ENCODE measurements at regions not wholly inside any gene's neighbourhood (a gene's known extent, or its start where the extent isn't known, plus 50 kb on each side); places are given as distances from the start of the nearest gene placed in this dataset.

- Histone ChIP-seq H3K4me1 (ENCODE audit: control insufficient read depth, insufficient read depth, low read length) (no peaks in the 10 kb centered on the region), H3K27me3 (ENCODE audit: control insufficient read depth, insufficient read depth, low read length) (no peaks in the 10 kb centered on the region), H3K27ac (ENCODE audit: low read length) (no peak overlapping the region), H3K4me3 (ENCODE audit: low read length) (no peak overlapping the region), H3K9me3 (ENCODE audit: control insufficient read depth, insufficient read depth, low read length) (no peaks in the 10 kb centered on the region), H3K36me3 (ENCODE audit: control insufficient read depth, insufficient read depth, low read length) (no peaks in the 10 kb centered on the region)
- DNase-seq (no peak), ATAC-seq (no peak)
- intact Hi-C loops (cut with micrococcal nuclease): no loop called here
- H3K4me1 Mint-ChIP-seq: peaks cover 6 to 8% of the 10 kb centered on the region in 2 donors
- 61% methylated on average over 3 of the region's 4 CpGs for WGBS (ENCODE audit: insufficient coverage)
- H3K36me3 Mint-ChIP-seq: no peaks in the 10 kb centered on the region
- H3K27me3 Mint-ChIP-seq (ENCODE audit: low read depth in 2 of 2): peaks cover 29 to 36% of the 10 kb centered on the region in 2 donors
- H3K4me3 Mint-ChIP-seq: no peak overlapping the region
- no peaks in the 10 kb centered on the region for H3K9me3 Mint-ChIP-seq
- H3K27ac Mint-ChIP-seq: no peak overlapping the region
- no peak for TF ChIP-seq CTCF (IDR thresholded peaks at IDR 0.05)
Measured at GRCh38 chr21:35609263-35609662, 451.1 kb downstream of the SETD4 start.

DNA sequence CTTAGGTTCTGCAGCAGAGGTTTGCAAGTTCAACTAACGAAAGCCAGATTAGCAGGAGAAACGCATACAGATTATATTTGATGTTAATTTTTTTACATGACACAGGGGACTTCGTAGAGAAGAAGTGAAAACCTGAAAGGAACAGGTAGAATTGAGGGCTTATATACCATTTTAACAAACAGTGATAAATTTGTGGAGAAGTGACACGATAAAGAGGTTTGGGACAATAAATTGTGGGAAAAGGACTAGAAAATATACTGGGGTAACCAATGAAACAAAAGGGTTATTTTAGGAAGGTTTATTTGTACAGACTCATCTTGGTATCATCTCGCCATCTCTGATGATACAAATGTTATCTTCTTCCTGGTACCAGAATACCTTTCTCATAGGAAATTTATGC, 452.9 kb downstream of the SETD4 start:
- intact Hi-C loops (cut with micrococcal nuclease): no loop called here
- no peaks in the 10 kb centered on the region for H3K4me1 Mint-ChIP-seq
- H3K9me3 ChIP-seq (ENCODE audit: control insufficient read depth, insufficient read depth, low read length): no peaks in the 10 kb centered on the region
- no peaks in the 10 kb centered on the region for H3K36me3 Mint-ChIP-seq
- ATAC-seq (no peak), DNase-seq (no peak)
- H3K27ac Mint-ChIP-seq: no peak overlapping the region
- no peak for TF ChIP-seq CTCF (IDR thresholded peaks at IDR 0.05)
- H3K9me3 Mint-ChIP-seq: no peaks in the 10 kb centered on the region
- no peaks in the 10 kb centered on the region for H3K36me3 ChIP-seq (ENCODE audit: control insufficient read depth, insufficient read depth, low read length)
- H3K4me1 ChIP-seq (ENCODE audit: control insufficient read depth, insufficient read depth, low read length): no peaks in the 10 kb centered on the region
- no peak overlapping the region for H3K27ac ChIP-seq (ENCODE audit: low read length)
- H3K4me3 ChIP-seq (ENCODE audit: low read length): no peak overlapping the region
- H3K4me3 Mint-ChIP-seq: no peak overlapping the region
- peaks cover 2% of the 10 kb centered on the region for H3K27me3 ChIP-seq (ENCODE audit: control insufficient read depth, insufficient read depth, low read length)
- no CpG with 5 or more reads among the region's 5 CpGs for WGBS (ENCODE audit: insufficient coverage)
- peaks cover 25 to 30% of the 10 kb centered on the region in 2 donors for H3K27me3 Mint-ChIP-seq (ENCODE audit: low read depth in 2 of 2)

DNA sequence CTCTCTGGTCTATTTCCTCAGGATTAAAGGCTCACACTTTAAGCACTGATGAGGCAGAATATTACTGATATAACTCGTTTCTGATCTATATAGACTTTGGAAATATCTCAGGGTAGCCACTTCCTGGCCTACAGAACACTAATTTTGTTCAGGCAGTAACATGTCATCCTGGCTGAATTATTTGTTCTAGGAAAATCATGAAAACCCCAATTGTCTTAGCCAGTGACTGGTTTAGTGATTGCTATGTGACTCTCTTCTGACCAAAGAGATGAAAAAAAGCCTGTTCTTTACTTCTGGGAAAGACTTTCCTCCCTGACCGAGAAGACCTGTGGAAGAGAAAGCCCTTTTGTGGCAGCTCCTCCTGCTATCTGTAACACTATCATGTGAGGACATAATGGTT, 453.7 kb downstream of the SETD4 start:
- intact Hi-C loops (cut with micrococcal nuclease): no loop called here
- no peaks in the 10 kb centered on the region for H3K4me1 ChIP-seq (ENCODE audit: control insufficient read depth, insufficient read depth, low read length)
- H3K4me3 ChIP-seq (ENCODE audit: low read length): no peak overlapping the region
- Mint-ChIP-seq H3K36me3 (no peaks in the 10 kb centered on the region), H3K27me3 (ENCODE audit: low read depth in 2 of 2) (peaks cover 17 to 28% of the 10 kb centered on the region in 2 donors), H3K4me3 (no peak overlapping the region), H3K9me3 (no peaks in the 10 kb centered on the region), H3K27ac (no peak overlapping the region), H3K4me1 (no peaks in the 10 kb centered on the region)
- H3K9me3 ChIP-seq (ENCODE audit: control insufficient read depth, insufficient read depth, low read length): no peaks in the 10 kb centered on the region
- H3K27me3 ChIP-seq (ENCODE audit: control insufficient read depth, insufficient read depth, low read length): peaks cover 2% of the 10 kb centered on the region
- H3K36me3 ChIP-seq (ENCODE audit: control insufficient read depth, insufficient read depth, low read length): no peaks in the 10 kb centered on the region
- no peak for ATAC-seq
- DNase-seq: no peak
- 74% methylated on average over 2 of the region's 2 CpGs for WGBS (ENCODE audit: insufficient coverage)
- H3K27ac ChIP-seq (ENCODE audit: low read length): no peak overlapping the region
- TF ChIP-seq CTCF (IDR thresholded peaks at IDR 0.05): no peak

GRCh38 chr21:35606146-35606545, 454.2 kb downstream of the SETD4 start:
- Mint-ChIP-seq H3K27ac (no peak overlapping the region), H3K4me1 (no peaks in the 10 kb centered on the region), H3K4me3 (no peak overlapping the region), H3K9me3 (no peaks in the 10 kb centered on the region), H3K36me3 (no peaks in the 10 kb centered on the region), H3K27me3 (ENCODE audit: low read depth in 2 of 2) (peaks cover 14 to 26% of the 10 kb centered on the region in 2 donors)
- Histone ChIP-seq H3K9me3 (ENCODE audit: control insufficient read depth, insufficient read depth, low read length) (no peaks in the 10 kb centered on the region), H3K4me3 (ENCODE audit: low read length) (no peak overlapping the region), H3K27ac (ENCODE audit: low read length) (no peak overlapping the region), H3K27me3 (ENCODE audit: control insufficient read depth, insufficient read depth, low read length) (peaks cover 2% of the 10 kb centered on the region), H3K36me3 (ENCODE audit: control insufficient read depth, insufficient read depth, low read length) (no peaks in the 10 kb centered on the region), H3K4me1 (ENCODE audit: control insufficient read depth, insufficient read depth, low read length) (no peaks in the 10 kb centered on the region)
- DNase-seq (no peak), ATAC-seq (no peak)
- intact Hi-C loops (cut with micrococcal nuclease): no loop called here
- WGBS (ENCODE audit: insufficient coverage): 93% methylated on average over 6 of the region's 6 CpGs
- no peak for TF ChIP-seq CTCF (IDR thresholded peaks at IDR 0.05)

Data from natural killer cell (primary cell).